ENCODE measurements at regions not wholly inside any gene's neighbourhood (a gene's known extent, or its start where the extent isn't known, plus 50 kb on each side); places are given as distances from the start of the nearest gene placed in this dataset.

- H3K9me2 ChIP-seq (replicated peaks; ENCODE audit: low read length): no peaks in the 10 kb centered on the region
- H3K27me3 ChIP-seq (ENCODE audit: low read length): no peaks in the 10 kb centered on the region
- H3K9ac ChIP-seq (ENCODE audit: low read length): no peak overlapping the region
- no peaks in the 10 kb centered on the region for H3K4me1 ChIP-seq (ENCODE audit: insufficient read depth, low read length)
- BruUV-seq (replicated peaks): no TSS peak
- DNase-seq: no peak
- no peak overlapping the region for H3K4me3 ChIP-seq (ENCODE audit: low read length)
- H4K20me1 ChIP-seq (ENCODE audit: low read length): no peaks in the 10 kb centered on the region
- H3K4me2 ChIP-seq (ENCODE audit: low read length): no peak overlapping the region
- no peaks in the 10 kb centered on the region for H3K36me3 ChIP-seq (ENCODE audit: low read depth, low read length)
- TF ChIP-seq EZH2 (IDR thresholded peaks at IDR 0.05; ENCODE audit: low read length, unreplicated experiment): no peak
- no peak for ATAC-seq
- no peaks in the 10 kb centered on the region for H3F3A ChIP-seq (ENCODE audit: low read length, unreplicated experiment)
- POLR2A ChIA-PET (ENCODE audit: unreplicated experiment): no interaction called here
- H2AFZ ChIP-seq (ENCODE audit: low read length): no peak overlapping the region
- H3K9me3 ChIP-seq (ENCODE audit: low read length): no peaks in the 10 kb centered on the region
- CTCF ChIA-PET: no interaction called here
- intact Hi-C loops (cut with micrococcal nuclease): no loop called here
- H3K27ac ChIP-seq (ENCODE audit: low read length): no peak overlapping the region
- H3K79me2 ChIP-seq (ENCODE audit: low read length): no peaks in the 10 kb centered on the region
These were observed 152.5 kb upstream of the ALDH1B1 start for GRCh38 chr9:38240051-38240450.

- Histone ChIP-seq H2AFZ (ENCODE audit: low read length) (no peak overlapping the region), H3K4me1 (ENCODE audit: insufficient read depth, low read length) (no peaks in the 10 kb centered on the region), H3K27me3 (ENCODE audit: low read length) (no peaks in the 10 kb centered on the region), H3K9me2 (replicated peaks; ENCODE audit: low read length) (no peaks in the 10 kb centered on the region), H3K36me3 (ENCODE audit: low read depth, low read length) (no peaks in the 10 kb centered on the region), H3K79me2 (ENCODE audit: low read length) (no peaks in the 10 kb centered on the region), H3F3A (ENCODE audit: low read length, unreplicated experiment) (no peaks in the 10 kb centered on the region), H3K4me3 (ENCODE audit: low read length) (no peak overlapping the region), H3K27ac (ENCODE audit: low read length) (no peak overlapping the region), H4K20me1 (ENCODE audit: low read length) (no peaks in the 10 kb centered on the region), H3K4me2 (ENCODE audit: low read length) (no peak overlapping the region), H3K9me3 (ENCODE audit: low read length) (no peaks in the 10 kb centered on the region), H3K9ac (ENCODE audit: low read length) (no peak overlapping the region)
- TF ChIP-seq EZH2 (IDR thresholded peaks at IDR 0.05; ENCODE audit: low read length, unreplicated experiment) (no peak), CTCF (conservative IDR thresholded peaks at IDR 0.05; ENCODE audit: low read depth, low read length) (no peak), EZH2phosphoT487 (IDR thresholded peaks at IDR 0.05; ENCODE audit: borderline replicate concordance, low read length) (no peak)
- intact Hi-C loops (cut with micrococcal nuclease): no loop called here
- DNase-seq: no peak
- no peak for ATAC-seq
- BruUV-seq (replicated peaks): no TSS peak
- ChIA-PET POLR2A (ENCODE audit: unreplicated experiment) (no interaction called here), CTCF (no interaction called here)
These were observed 157.3 kb upstream of the ALDH1B1 start for GRCh38 chr9:38235244-38235643.

- no peaks in the 10 kb centered on the region for H3K27me3 ChIP-seq (ENCODE audit: low read length)
- H3K9me2 ChIP-seq (replicated peaks; ENCODE audit: low read length): no peaks in the 10 kb centered on the region
- DNase-seq (no peak), ATAC-seq (no peak)
- no TSS peak for BruUV-seq (replicated peaks)
- H3K4me3 ChIP-seq (ENCODE audit: low read length): no peak overlapping the region
- intact Hi-C loops (cut with micrococcal nuclease): no loop called here
- H3K4me2 ChIP-seq (ENCODE audit: low read length): no peak overlapping the region
- no peak for TF ChIP-seq EZH2 (IDR thresholded peaks at IDR 0.05; ENCODE audit: low read length, unreplicated experiment)
- no peak for TF ChIP-seq CTCF (conservative IDR thresholded peaks at IDR 0.05; ENCODE audit: low read depth, low read length)
- TF ChIP-seq EZH2phosphoT487 (IDR thresholded peaks at IDR 0.05; ENCODE audit: borderline replicate concordance, low read length): no peak
- H2AFZ ChIP-seq (ENCODE audit: low read length): no peak overlapping the region
- no peak overlapping the region for H3K9ac ChIP-seq (ENCODE audit: low read length)
- H4K20me1 ChIP-seq (ENCODE audit: low read length): no peaks in the 10 kb centered on the region
- H3K9me3 ChIP-seq (ENCODE audit: low read length): no peaks in the 10 kb centered on the region
- no peaks in the 10 kb centered on the region for H3F3A ChIP-seq (ENCODE audit: low read length, unreplicated experiment)
- H3K36me3 ChIP-seq (ENCODE audit: low read depth, low read length): no peaks in the 10 kb centered on the region
- H3K27ac ChIP-seq (ENCODE audit: low read length): no peak overlapping the region
- ChIA-PET POLR2A (ENCODE audit: unreplicated experiment) (no interaction called here), CTCF (no interaction called here)
- H3K4me1 ChIP-seq (ENCODE audit: insufficient read depth, low read length): no peaks in the 10 kb centered on the region
- no peaks in the 10 kb centered on the region for H3K79me2 ChIP-seq (ENCODE audit: low read length)
These were observed 157.9 kb upstream of the ALDH1B1 start for GRCh38 chr9:38234479-38235170.

All from PC-3 (cell line).